Right atrium auricular region (tissue), 2 donors: ENCODE measurements at regions not wholly inside any gene's neighbourhood (a gene's known extent, or its start where the extent isn't known, plus 50 kb on each side); places are given as distances from the start of the nearest gene placed in this dataset.

Experiments
- DNase-seq: peaks from one replicate; pipeline ENCODE4 v3.0.0-alpha.2; 2019; ENCODE audit warnings: low spot score
- H3K27ac ChIP-seq, 2 donors: fragments of 200-600 bp; sonication (generic); 1 replicate in 1 of 2; 2 replicates in 1 of 2; pipeline ENCODE4 v1.5.1; 2016 to 2019
- H3K27me3 ChIP-seq, 2 donors: fragments of 200-600 bp; sonication (generic); one replicate each; pipeline versions ENCODE4 v1.5.1 to v1.6.0; 2017 to 2019
- H3K36me3 ChIP-seq: fragments of 200-600 bp; sonication (generic); one replicate; pipeline ENCODE4 v1.5.1; 2016
- H3K4me1 ChIP-seq, 2 donors: fragments of 200-600 bp; sonication (generic); one replicate each; pipeline versions ENCODE4 v1.5.1 to v1.6.0; 2017 to 2019
- H3K4me3 ChIP-seq, 2 donors: fragments of 200-600 bp; sonication (generic); 1 replicate in 1 of 2; 2 replicates in 1 of 2; pipeline ENCODE4 v1.5.1; 2017 to 2019; ENCODE audit warnings: mild to moderate bottlenecking in 1 of 2, moderate library complexity in 1 of 2
- H3K9me3 ChIP-seq, 2 donors: fragments of 200-600 bp; sonication (generic); one replicate each; pipeline ENCODE4 v1.5.1; 2019
- TF ChIP-seq, protein P1 (sequence below), 2 donors: fragments of 200-600 bp; sonication (generic); IDR thresholded peaks; one replicate each; pipeline ENCODE4 v1.5.1; 2019; ENCODE audit warnings: antibody characterized with exemption in 2 of 2

DNA sequence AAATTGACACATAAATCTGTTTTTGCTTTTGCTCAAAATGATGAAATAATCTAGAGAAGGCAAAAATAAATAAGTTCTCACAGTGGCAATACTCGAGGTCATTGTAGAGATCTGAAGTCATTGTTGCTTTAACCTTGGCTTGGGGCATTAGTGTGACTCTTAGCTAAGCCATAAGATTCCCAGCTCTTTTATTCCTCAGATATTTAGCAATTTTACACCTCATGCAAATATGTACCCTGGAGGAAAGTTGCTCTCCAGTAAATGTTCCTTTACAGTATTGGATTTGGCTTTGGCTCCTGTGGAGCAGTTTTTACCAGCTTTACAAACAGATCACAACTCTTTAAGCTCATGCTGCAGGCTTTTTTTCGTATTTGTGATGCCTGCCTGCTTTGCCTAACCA lies 134.2 kb upstream of the NABP1 start:
- H3K36me3 ChIP-seq, result no peaks in the 10 kb centered on the region
- DNase-seq, result no peak
- no peak overlapping the region for H3K27ac ChIP-seq
- TF ChIP-seq, protein P1, sequence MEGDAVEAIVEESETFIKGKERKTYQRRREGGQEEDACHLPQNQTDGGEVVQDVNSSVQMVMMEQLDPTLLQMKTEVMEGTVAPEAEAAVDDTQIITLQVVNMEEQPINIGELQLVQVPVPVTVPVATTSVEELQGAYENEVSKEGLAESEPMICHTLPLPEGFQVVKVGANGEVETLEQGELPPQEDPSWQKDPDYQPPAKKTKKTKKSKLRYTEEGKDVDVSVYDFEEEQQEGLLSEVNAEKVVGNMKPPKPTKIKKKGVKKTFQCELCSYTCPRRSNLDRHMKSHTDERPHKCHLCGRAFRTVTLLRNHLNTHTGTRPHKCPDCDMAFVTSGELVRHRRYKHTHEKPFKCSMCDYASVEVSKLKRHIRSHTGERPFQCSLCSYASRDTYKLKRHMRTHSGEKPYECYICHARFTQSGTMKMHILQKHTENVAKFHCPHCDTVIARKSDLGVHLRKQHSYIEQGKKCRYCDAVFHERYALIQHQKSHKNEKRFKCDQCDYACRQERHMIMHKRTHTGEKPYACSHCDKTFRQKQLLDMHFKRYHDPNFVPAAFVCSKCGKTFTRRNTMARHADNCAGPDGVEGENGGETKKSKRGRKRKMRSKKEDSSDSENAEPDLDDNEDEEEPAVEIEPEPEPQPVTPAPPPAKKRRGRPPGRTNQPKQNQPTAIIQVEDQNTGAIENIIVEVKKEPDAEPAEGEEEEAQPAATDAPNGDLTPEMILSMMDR (IDR thresholded peaks at IDR 0.05), result no peak
- no peaks in the 10 kb centered on the region for H3K4me1 ChIP-seq
- no peak overlapping the region for H3K4me3 ChIP-seq
- peaks cover 0 to 6% of the 10 kb centered on the region in 2 donors for H3K9me3 ChIP-seq
- H3K27me3 ChIP-seq, result no peaks in the 10 kb centered on the region

GRCh38 chr2:191544461-191545062 lies 133.4 kb upstream of the NABP1 start:
- no peaks in the 10 kb centered on the region for H3K36me3 ChIP-seq
- TF ChIP-seq, protein P1 (IDR thresholded peaks at IDR 0.05), result no peak
- H3K27ac ChIP-seq, result no peak overlapping the region
- no peaks in the 10 kb centered on the region for H3K4me1 ChIP-seq
- H3K4me3 ChIP-seq, result no peak overlapping the region
- H3K27me3 ChIP-seq, result no peaks in the 10 kb centered on the region
- no peak for DNase-seq
- H3K9me3 ChIP-seq, result peaks cover 0 to 6% of the 10 kb centered on the region in 2 donors

GRCh38 chr2:191545361-191545760 lies 132.6 kb upstream of the NABP1 start:
- no peaks in the 10 kb centered on the region for H3K36me3 ChIP-seq
- no peak overlapping the region for H3K27ac ChIP-seq
- DNase-seq, result no peak
- no peak overlapping the region for H3K4me3 ChIP-seq
- no peaks in the 10 kb centered on the region for H3K4me1 ChIP-seq
- H3K27me3 ChIP-seq, result no peaks in the 10 kb centered on the region
- TF ChIP-seq, protein P1 (IDR thresholded peaks at IDR 0.05), result no peak
- peaks cover 0 to 6% of the 10 kb centered on the region in 2 donors for H3K9me3 ChIP-seq

- no peak for DNase-seq
- H3K4me1 ChIP-seq, result no peaks in the 10 kb centered on the region
- no peaks in the 10 kb centered on the region for H3K36me3 ChIP-seq
- TF ChIP-seq, protein P1 (IDR thresholded peaks at IDR 0.05), result no peak
- H3K4me3 ChIP-seq, result no peak overlapping the region
- H3K27me3 ChIP-seq, result no peaks in the 10 kb centered on the region
- H3K9me3 ChIP-seq, result no peaks in the 10 kb centered on the region
- H3K27ac ChIP-seq, result no peak overlapping the region
Measured at GRCh38 chr2:191552066-191552465, 125.9 kb upstream of the NABP1 start.

GRCh38 chr2:191554240-191554639 lies 123.7 kb upstream of the NABP1 start:
- no peaks in the 10 kb centered on the region for H3K4me1 ChIP-seq
- H3K27me3 ChIP-seq, result no peaks in the 10 kb centered on the region
- TF ChIP-seq, protein P1 (IDR thresholded peaks at IDR 0.05), result no peak
- H3K36me3 ChIP-seq, result no peaks in the 10 kb centered on the region
- no peak overlapping the region for H3K27ac ChIP-seq
- no peak for DNase-seq
- H3K4me3 ChIP-seq, result no peak overlapping the region
- no peaks in the 10 kb centered on the region for H3K9me3 ChIP-seq
